ENCODE measurements at regions not wholly inside any gene's neighbourhood (a gene's known extent, or its start where the extent isn't known, plus 50 kb on each side); places are given as distances from the start of the nearest gene placed in this dataset.
"Not testable (repeated sequence)": the region's sequence is repeated elsewhere in the genome, so short reads cannot be mapped to it uniquely, and the experiment has no call there.

DNA sequence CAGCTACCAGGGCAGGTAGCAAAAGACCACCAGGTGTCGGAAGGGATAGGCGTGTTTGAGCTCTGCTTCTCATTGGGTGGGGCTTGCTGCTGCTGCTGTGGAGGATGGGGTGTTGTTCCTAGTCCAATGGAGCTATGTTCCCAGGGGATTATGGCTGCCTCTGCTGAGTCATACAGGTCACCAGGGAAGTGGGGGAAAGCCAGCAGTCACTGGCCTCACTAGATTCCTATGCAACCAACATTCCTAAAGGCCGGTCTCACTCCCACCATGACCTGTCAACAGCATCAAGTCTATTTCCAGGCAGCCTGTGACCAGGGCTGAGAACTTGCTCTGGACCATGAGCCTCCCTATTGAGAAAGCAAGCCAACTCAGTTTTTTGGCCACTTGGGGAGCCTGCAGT, 1160.8 kb downstream of the REEP3 start:
- H3K4me3 ChIP-seq = no peak overlapping the region
- no peaks in the 10 kb centered on the region for H3K79me2 ChIP-seq
- H4K20me1 ChIP-seq (ENCODE audit: insufficient read depth, poor library complexity, severe bottlenecking) = no peaks in the 10 kb centered on the region
- TF ChIP-seq EZH2 (IDR thresholded peaks at IDR 0.05; ENCODE audit: borderline replicate concordance) = no peak
- TF ChIP-seq, protein P1, sequence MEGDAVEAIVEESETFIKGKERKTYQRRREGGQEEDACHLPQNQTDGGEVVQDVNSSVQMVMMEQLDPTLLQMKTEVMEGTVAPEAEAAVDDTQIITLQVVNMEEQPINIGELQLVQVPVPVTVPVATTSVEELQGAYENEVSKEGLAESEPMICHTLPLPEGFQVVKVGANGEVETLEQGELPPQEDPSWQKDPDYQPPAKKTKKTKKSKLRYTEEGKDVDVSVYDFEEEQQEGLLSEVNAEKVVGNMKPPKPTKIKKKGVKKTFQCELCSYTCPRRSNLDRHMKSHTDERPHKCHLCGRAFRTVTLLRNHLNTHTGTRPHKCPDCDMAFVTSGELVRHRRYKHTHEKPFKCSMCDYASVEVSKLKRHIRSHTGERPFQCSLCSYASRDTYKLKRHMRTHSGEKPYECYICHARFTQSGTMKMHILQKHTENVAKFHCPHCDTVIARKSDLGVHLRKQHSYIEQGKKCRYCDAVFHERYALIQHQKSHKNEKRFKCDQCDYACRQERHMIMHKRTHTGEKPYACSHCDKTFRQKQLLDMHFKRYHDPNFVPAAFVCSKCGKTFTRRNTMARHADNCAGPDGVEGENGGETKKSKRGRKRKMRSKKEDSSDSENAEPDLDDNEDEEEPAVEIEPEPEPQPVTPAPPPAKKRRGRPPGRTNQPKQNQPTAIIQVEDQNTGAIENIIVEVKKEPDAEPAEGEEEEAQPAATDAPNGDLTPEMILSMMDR (IDR thresholded peaks at IDR 0.05; ENCODE audit: poor library complexity) = no peak
- no peak for TF ChIP-seq EZH2phosphoT487 (IDR thresholded peaks at IDR 0.05; ENCODE audit: low read depth, severe bottlenecking, unreplicated experiment)
- H2AFZ ChIP-seq = no peak overlapping the region
- WGBS (ENCODE audit: low lambda C conversion rate, missing lambda C conversion rate) = 85% methylated on average over 3 of the region's 3 CpGs
- H3K27me3 ChIP-seq = no peaks in the 10 kb centered on the region
- no peak overlapping the region for H3K4me2 ChIP-seq
- no peaks in the 10 kb centered on the region for H3K9me3 ChIP-seq (ENCODE audit: low read depth)
- peak; percentile 24 for DNase-seq (ENCODE audit: low spot score)
- no peaks in the 10 kb centered on the region for H3K4me1 ChIP-seq (ENCODE audit: insufficient read depth)
- H3K36me3 ChIP-seq (replicated peaks; ENCODE audit: insufficient read depth, low read depth) = no peaks in the 10 kb centered on the region
- H3K9me2 ChIP-seq (replicated peaks; ENCODE audit: insufficient read depth) = no peaks in the 10 kb centered on the region
- no peak overlapping the region for H3K27ac ChIP-seq

GRCh38 chr10:64690194-64690593, 1169.0 kb downstream of the REEP3 start:
- WGBS (ENCODE audit: low lambda C conversion rate, missing lambda C conversion rate) = 83% methylated on average over 3 of the region's 3 CpGs
- H3K27me3 ChIP-seq = no peaks in the 10 kb centered on the region
- H3K36me3 ChIP-seq (replicated peaks; ENCODE audit: insufficient read depth, low read depth) = no peaks in the 10 kb centered on the region
- H3K4me2 ChIP-seq = no peak overlapping the region
- H2AFZ ChIP-seq = no peak overlapping the region
- H3K4me1 ChIP-seq (ENCODE audit: insufficient read depth) = no peaks in the 10 kb centered on the region
- no peak for TF ChIP-seq EZH2 (IDR thresholded peaks at IDR 0.05; ENCODE audit: borderline replicate concordance)
- TF ChIP-seq EZH2phosphoT487 (IDR thresholded peaks at IDR 0.05; ENCODE audit: low read depth, severe bottlenecking, unreplicated experiment) = no peak
- TF ChIP-seq, protein P1 (IDR thresholded peaks at IDR 0.05; ENCODE audit: poor library complexity) = no peak
- H3K27ac ChIP-seq = no peak overlapping the region
- H3K79me2 ChIP-seq = no peaks in the 10 kb centered on the region
- H4K20me1 ChIP-seq (ENCODE audit: insufficient read depth, poor library complexity, severe bottlenecking) = no peaks in the 10 kb centered on the region
- no peak for DNase-seq (ENCODE audit: low spot score)
- H3K4me3 ChIP-seq = no peak overlapping the region
- H3K9me3 ChIP-seq (ENCODE audit: low read depth) = no peaks in the 10 kb centered on the region
- no peaks in the 10 kb centered on the region for H3K9me2 ChIP-seq (replicated peaks; ENCODE audit: insufficient read depth)

DNA sequence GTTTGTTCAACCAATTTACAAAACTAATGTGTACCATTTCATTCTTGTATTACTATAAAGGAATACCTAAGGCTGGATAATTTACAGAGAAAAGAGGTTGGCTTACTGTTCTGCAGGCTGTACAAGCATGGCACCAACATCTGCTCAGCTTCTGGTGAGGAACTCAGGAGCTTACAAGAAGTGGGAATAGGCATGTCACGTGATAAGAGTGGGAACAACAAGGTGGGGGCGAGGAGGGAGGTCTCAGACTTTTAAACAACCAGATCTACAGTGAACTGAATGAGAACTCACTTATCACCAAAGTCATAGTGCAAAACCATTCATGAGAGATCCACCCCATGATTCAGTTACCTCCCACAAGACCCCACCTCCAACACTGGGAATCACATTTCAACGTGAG, 1178.0 kb downstream of the REEP3 start:
- DNase-seq (ENCODE audit: low spot score) = no peak
- 65% methylated on average over 3 of the region's 3 CpGs for WGBS (ENCODE audit: low lambda C conversion rate, missing lambda C conversion rate)
- H3K79me2 ChIP-seq = no peaks in the 10 kb centered on the region
- TF ChIP-seq, protein P1 (IDR thresholded peaks at IDR 0.05; ENCODE audit: poor library complexity) = no peak
- no peak for TF ChIP-seq EZH2 (IDR thresholded peaks at IDR 0.05; ENCODE audit: borderline replicate concordance)
- TF ChIP-seq EZH2phosphoT487 (IDR thresholded peaks at IDR 0.05; ENCODE audit: low read depth, severe bottlenecking, unreplicated experiment) = no peak
- H4K20me1 ChIP-seq (ENCODE audit: insufficient read depth, poor library complexity, severe bottlenecking) = no peaks in the 10 kb centered on the region
- no peaks in the 10 kb centered on the region for H3K27me3 ChIP-seq
- H3K4me1 ChIP-seq (ENCODE audit: insufficient read depth) = no peaks in the 10 kb centered on the region
- no peaks in the 10 kb centered on the region for H3K9me2 ChIP-seq (replicated peaks; ENCODE audit: insufficient read depth)
- no peak overlapping the region for H2AFZ ChIP-seq
- no peak overlapping the region for H3K4me3 ChIP-seq
- no peaks in the 10 kb centered on the region for H3K36me3 ChIP-seq (replicated peaks; ENCODE audit: insufficient read depth, low read depth)
- no peak overlapping the region for H3K27ac ChIP-seq
- H3K9me3 ChIP-seq (ENCODE audit: low read depth) = no peaks in the 10 kb centered on the region
- H3K4me2 ChIP-seq = no peak overlapping the region

GRCh38 chr10:64702086-64702485, 1180.9 kb downstream of the REEP3 start:
- not testable (repeated sequence) for DNase-seq (ENCODE audit: low spot score); H3K27ac ChIP-seq; H4K20me1 ChIP-seq (ENCODE audit: insufficient read depth, poor library complexity, severe bottlenecking); H3K36me3 ChIP-seq (replicated peaks; ENCODE audit: insufficient read depth, low read depth); H3K27me3 ChIP-seq; H3K4me2 ChIP-seq; H3K4me1 ChIP-seq (ENCODE audit: insufficient read depth); H3K9me2 ChIP-seq (replicated peaks; ENCODE audit: insufficient read depth); H3K9me3 ChIP-seq (ENCODE audit: low read depth); H3K4me3 ChIP-seq; H3K79me2 ChIP-seq; H2AFZ ChIP-seq
- 63% methylated on average over 3 of the region's 3 CpGs for WGBS (ENCODE audit: low lambda C conversion rate, missing lambda C conversion rate)

Data from hepatocyte (in vitro differentiated cells).